ENCODE measurements at regions not wholly inside any gene's neighbourhood (a gene's known extent, or its start where the extent isn't known, plus 50 kb on each side); places are given as distances from the start of the nearest gene placed in this dataset.

DNA sequence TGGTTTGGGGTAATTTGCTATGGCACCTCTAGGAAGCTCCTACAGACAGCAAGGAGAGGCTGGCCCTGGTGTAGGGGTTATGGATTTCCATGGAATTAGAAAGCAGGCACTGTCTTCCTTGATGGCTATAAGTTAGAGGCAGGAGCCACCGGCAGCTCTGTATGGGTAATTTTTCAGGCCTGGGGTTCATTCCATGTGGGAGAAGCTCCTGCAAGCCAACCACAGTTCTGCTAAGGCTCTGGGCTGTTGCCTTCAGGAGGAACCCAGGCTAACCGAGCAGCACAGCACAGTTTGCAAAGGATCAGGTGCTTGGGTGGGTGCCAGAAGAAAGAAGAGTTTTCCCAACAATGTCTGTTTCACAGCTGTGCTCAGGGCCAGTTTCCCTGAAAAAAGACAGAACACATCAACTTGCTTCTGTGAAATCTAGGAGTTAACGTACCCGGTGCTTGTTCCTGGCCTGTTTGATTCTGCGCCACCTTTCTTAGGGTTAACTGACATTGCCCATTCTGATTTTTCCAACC, 162.8 kb upstream of the MYLIP start:
- intact Hi-C loops (cut with DNase I) = no loop called here
- no peak for DNase-seq (ENCODE audit: low spot score)
- Histone ChIP-seq H3K27me3 (replicated peaks; ENCODE audit: insufficient read depth) (no peaks in the 10 kb centered on the region), H3K9me3 (no peaks in the 10 kb centered on the region), H3K4me1 (replicated peaks) (no peaks in the 10 kb centered on the region), H3K36me3 (no peaks in the 10 kb centered on the region), H3K27ac (no peak overlapping the region), H3K4me3 (no peak overlapping the region)
- no peak for TF ChIP-seq POLR2AphosphoS5 (IDR thresholded peaks at IDR 0.05)
- TF ChIP-seq, protein P1, sequence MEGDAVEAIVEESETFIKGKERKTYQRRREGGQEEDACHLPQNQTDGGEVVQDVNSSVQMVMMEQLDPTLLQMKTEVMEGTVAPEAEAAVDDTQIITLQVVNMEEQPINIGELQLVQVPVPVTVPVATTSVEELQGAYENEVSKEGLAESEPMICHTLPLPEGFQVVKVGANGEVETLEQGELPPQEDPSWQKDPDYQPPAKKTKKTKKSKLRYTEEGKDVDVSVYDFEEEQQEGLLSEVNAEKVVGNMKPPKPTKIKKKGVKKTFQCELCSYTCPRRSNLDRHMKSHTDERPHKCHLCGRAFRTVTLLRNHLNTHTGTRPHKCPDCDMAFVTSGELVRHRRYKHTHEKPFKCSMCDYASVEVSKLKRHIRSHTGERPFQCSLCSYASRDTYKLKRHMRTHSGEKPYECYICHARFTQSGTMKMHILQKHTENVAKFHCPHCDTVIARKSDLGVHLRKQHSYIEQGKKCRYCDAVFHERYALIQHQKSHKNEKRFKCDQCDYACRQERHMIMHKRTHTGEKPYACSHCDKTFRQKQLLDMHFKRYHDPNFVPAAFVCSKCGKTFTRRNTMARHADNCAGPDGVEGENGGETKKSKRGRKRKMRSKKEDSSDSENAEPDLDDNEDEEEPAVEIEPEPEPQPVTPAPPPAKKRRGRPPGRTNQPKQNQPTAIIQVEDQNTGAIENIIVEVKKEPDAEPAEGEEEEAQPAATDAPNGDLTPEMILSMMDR (IDR thresholded peaks at IDR 0.05) = no peak
- no peak for TF ChIP-seq POLR2A (IDR thresholded peaks at IDR 0.05)
- WGBS = 76% methylated on average over 5 of the region's 5 CpGs

DNA sequence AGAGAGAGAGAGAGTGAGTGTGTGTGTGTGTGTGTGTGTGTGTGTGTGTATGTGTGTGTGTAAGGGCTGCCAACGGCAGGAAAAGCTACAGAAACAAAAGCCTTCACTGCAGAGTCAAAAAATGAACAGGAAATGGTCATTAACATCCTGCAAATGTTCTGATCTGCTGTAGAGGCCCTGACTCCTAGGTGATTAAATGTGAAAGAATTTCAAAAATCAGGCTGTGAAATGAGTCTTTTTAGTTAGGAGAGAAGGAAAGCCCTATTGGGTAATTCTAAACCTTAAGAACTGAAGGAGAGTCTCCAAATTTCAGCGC, 166.5 kb upstream of the MYLIP start:
- no peak for DNase-seq (ENCODE audit: low spot score)
- WGBS = 25% methylated on average over 2 of the region's 2 CpGs
- H3K27ac ChIP-seq = no peak overlapping the region

DNA sequence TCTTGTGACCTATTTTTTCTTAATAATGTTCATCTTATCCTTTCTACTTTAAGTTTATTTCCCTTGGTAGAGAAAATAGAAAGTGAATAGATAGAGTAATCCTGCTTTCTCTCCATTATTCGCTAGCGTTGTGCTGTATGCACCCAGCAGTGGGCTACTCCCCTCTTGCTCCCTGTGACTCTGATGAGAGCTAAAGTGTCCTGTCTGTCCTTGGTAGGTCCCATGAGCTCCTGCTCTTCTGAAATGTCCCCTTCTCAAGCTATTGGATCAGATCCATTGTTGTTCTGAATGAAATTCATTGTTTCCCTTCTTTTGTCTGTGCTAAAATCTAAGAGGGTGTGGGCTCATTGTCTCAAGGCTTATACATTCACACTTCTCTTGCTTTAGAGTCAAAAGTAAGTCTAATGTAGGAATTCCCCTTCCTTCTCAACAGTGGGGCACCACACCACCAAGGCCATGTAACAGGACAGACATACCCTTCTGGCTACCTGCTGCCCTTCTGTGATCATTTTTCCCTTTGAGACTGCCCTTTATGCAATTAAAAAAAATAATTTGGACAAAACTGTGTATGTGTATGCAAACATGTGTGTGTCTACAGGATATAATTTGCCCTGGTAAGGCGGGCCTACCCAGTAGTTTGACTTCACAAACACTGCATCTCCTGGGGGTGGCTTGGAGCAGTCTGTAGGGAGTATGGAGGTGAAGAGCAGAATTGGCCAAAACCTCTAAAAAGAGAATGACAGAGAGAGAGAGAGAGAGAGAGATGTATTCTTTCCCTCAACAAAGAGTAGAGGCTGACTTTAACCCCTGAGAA, 167.0 kb upstream of the MYLIP start:
- H3K4me1 ChIP-seq (replicated peaks) = no peaks in the 10 kb centered on the region
- DNase-seq (ENCODE audit: low spot score) = no peak
- TF ChIP-seq POLR2A (IDR thresholded peaks at IDR 0.05) = no peak
- TF ChIP-seq, protein P1 (IDR thresholded peaks at IDR 0.05) = no peak
- TF ChIP-seq POLR2AphosphoS5 (IDR thresholded peaks at IDR 0.05) = no peak

More for the DNA sequence above, 166.5 kb upstream of the MYLIP start:
- Histone ChIP-seq H3K36me3 (no peaks in the 10 kb centered on the region), H3K4me1 (replicated peaks) (no peaks in the 10 kb centered on the region), H3K9me3 (no peaks in the 10 kb centered on the region), H3K4me3 (no peak overlapping the region), H3K27me3 (replicated peaks; ENCODE audit: insufficient read depth) (no peaks in the 10 kb centered on the region)
- intact Hi-C loops (cut with DNase I) = no loop called here
- TF ChIP-seq, protein P1 (IDR thresholded peaks at IDR 0.05) = no peak
- TF ChIP-seq POLR2AphosphoS5 (IDR thresholded peaks at IDR 0.05) = no peak
- no peak for TF ChIP-seq POLR2A (IDR thresholded peaks at IDR 0.05)

DNA sequence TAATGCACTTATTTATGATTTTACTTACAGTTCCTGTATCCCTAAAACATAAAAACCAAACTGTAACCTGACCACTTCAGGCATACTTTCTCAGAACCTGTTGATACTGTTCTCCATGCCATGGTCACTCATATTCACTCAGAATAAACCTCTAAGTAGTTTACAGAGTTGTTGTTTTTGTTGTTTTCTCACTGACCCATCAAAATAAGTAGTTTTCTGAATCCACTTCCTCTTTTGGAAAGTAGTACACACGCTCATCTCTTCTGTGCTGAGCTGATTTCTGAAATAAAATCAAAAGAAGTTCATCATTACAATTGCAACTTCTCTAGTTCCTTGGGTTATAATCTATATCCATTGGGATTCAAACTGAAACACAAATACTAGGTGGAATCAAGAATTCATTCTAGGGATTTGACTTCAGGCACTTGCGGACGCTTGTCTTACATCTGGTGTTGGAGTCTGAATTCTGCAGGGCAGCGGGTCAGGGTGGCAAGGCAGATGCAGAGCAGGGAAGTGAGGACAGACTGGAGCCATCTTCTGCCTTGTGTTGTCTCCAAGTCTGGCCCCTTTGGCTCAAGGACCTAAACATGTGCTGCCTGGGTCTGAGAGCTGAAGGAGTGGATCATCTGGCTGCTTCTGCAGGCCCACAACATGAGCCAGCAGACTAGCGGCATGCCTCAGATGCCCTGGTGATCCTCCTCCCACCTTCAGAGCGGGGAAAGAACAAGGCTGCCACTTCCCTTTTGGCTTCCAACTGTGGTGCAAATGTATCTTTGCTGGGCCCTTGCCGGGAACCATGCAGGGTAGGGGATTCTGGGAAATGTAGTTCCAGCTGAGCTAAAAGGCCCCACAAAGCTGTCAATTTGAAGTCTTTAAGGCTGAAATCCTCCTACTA, 167.9 kb upstream of the MYLIP start:
- Histone ChIP-seq H3K9me3 (no peaks in the 10 kb centered on the region), H3K27ac (no peak overlapping the region), H3K4me1 (replicated peaks) (no peaks in the 10 kb centered on the region), H3K27me3 (replicated peaks; ENCODE audit: insufficient read depth) (no peaks in the 10 kb centered on the region), H3K4me3 (no peak overlapping the region), H3K36me3 (no peaks in the 10 kb centered on the region)
- no peak for DNase-seq (ENCODE audit: low spot score)
- TF ChIP-seq POLR2AphosphoS5 (IDR thresholded peaks at IDR 0.05) (no peak), POLR2A (IDR thresholded peaks at IDR 0.05) (no peak)
- TF ChIP-seq, protein P1 (IDR thresholded peaks at IDR 0.05) = no peak
- 75% methylated on average over 7 of the region's 7 CpGs for WGBS
- intact Hi-C loops (cut with DNase I) = no loop called here

More for the DNA sequence above, 167.0 kb upstream of the MYLIP start:
- Histone ChIP-seq H3K4me3 (no peak overlapping the region), H3K27ac (no peak overlapping the region), H3K27me3 (replicated peaks; ENCODE audit: insufficient read depth) (no peaks in the 10 kb centered on the region), H3K36me3 (no peaks in the 10 kb centered on the region), H3K9me3 (no peaks in the 10 kb centered on the region)
- intact Hi-C loops (cut with DNase I) = no loop called here
- 100% methylated on average over 3 of the region's 3 CpGs for WGBS

All from prostate gland (tissue), 2 donors.